Activated T-cell treated with anti-CD3 and anti-CD28 coated beads, Interleukin-2, amount 50 U/mL, for 4 hours (primary cell): ENCODE measurements at regions not wholly inside any gene's neighbourhood (a gene's known extent, or its start where the extent isn't known, plus 50 kb on each side); places are given as distances from the start of the nearest gene placed in this dataset.

Source experiments
- ATAC-seq, 2 donors: fragments of 200-7000 bp; cut with Tn5 transposase; one replicate each; pipeline ENCODE4 v1.10.0; 2021
- DNase-seq: peaks from one replicate; pipeline ENCODE4 v3.0.0-alpha.2; 2020
- H3K27me3 Mint-ChIP-seq: one replicate; pipeline ENCODE4 v1.8.0; 2021; ENCODE audit warnings: low read depth, mixed read lengths
- H3K36me3 Mint-ChIP-seq: one replicate; pipeline ENCODE4 v1.8.0; 2022; ENCODE audit warnings: mixed read lengths; ENCODE audit not compliant: insufficient read depth
- H3K4me1 Mint-ChIP-seq: one replicate; pipeline ENCODE4 v1.8.0; 2021; ENCODE audit warnings: low read depth, mixed read lengths
- H3K4me3 Mint-ChIP-seq: one replicate; pipeline ENCODE4 v1.8.0; 2021; ENCODE audit warnings: mild to moderate bottlenecking, moderate library complexity, mixed read lengths
- H3K9me3 Mint-ChIP-seq: one replicate; pipeline ENCODE4 v1.8.0; 2021; ENCODE audit warnings: mixed read lengths

DNA sequence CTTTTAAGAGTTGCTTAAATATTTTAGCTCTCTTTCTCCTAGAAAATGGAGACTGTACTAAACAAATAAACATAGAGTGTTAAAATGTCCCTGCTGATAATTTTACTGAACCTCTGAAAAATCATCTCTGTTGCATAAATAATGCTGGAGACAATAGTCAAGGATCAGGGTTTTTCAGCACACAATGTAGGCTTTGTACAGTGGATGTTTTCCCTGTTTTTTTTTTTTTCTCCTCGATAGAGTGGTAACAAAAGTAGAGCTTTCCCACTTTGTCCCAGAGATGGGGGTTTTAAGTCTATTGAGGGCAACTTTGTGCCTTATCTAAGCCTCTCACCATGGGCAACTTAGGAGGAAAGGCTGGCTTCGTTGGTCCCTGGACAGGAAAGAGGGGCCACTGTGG, 222.6 kb upstream of the HDDC2 start:
- Mint-ChIP-seq H3K36me3 (no peaks in the 10 kb centered on the region), H3K4me3 (no peak overlapping the region), H3K27me3 (peaks cover 43% of the 10 kb centered on the region), H3K4me1 (no peaks in the 10 kb centered on the region), H3K9me3 (no peaks in the 10 kb centered on the region)
- DNase-seq (no peak), ATAC-seq (no peak)

DNA sequence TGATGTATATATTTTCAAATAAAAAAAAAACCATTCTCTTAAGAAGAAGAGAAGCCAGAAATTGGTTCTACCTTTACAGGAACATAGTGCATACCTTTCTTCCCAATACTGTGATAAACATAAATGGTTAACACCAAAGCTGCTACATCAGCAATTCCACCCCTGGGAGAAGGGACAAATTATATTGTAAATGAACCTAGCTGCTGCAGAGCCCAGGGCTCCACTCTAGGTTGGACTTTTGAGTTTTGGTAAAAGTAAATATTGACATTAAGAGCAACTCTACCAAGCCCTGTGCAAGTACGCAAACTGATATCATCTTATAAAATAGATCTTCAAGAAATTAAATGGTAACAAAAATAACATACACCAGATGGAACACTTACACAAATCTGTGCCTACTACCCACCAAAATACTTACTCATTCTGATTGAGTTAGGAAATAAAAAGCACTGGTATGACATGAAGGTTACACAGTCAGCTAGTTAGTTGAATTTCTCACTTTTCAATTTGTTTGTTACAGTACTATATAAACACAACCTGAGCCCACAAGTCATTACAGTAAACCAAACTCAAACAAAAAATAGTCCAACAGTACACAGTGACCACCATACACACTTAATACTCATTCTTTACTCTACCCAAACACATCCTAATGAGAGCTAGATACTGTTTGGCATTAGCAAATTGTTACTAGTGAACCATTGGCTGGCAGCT, 223.3 kb upstream of the HEY2 start:
- ATAC-seq (no peak), DNase-seq (no peak)
- Mint-ChIP-seq H3K4me1 (no peaks in the 10 kb centered on the region), H3K36me3 (no peaks in the 10 kb centered on the region), H3K9me3 (no peaks in the 10 kb centered on the region), H3K27me3 (peaks cover 39% of the 10 kb centered on the region), H3K4me3 (no peak overlapping the region)

DNA sequence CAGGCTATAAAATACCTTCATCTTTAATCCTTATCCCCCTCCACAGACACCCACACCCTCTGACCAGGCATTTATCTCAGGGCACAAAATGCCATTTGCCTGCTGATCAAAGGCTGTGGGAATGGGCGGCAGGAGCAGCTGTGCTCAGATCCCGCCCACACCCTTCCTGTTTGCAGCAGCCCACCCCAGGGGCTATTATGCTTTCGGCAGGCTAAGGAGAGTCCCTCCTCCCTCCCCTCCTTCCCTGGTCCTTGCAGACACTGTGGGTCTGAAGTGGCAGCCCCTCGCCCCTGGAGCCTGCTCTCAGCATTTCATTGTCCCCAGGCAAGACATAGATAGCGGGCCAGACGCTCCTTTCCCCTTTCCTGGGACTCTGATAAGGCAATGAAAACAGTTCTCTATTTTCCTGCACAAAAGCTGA, 220.8 kb upstream of the HEY2 start:
- Mint-ChIP-seq H3K9me3 (no peaks in the 10 kb centered on the region), H3K36me3 (no peaks in the 10 kb centered on the region), H3K27me3 (peaks cover 39% of the 10 kb centered on the region), H3K4me1 (no peaks in the 10 kb centered on the region), H3K4me3 (no peak overlapping the region)
- ATAC-seq (no peak), DNase-seq (no peak)

DNA sequence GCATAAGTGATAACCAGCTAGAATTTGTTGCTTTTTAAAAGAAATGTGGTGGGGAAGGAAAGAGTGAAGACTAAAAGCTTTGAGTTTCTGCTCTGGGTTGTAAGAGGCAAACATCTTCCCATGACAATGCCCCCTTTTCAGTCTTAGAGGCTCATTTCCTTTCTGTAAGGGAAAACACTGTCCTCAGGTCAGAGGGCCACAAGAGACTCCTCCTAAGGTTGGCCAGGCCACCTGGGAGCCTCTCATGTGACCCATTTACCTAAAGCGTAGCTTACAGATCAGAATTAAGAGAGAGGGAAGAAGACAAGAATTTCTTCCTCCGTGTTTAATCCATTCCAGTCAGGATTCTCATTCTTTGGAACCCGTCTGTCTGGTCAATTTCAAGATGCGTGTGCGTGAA, 220.4 kb upstream of the HEY2 start:
- Mint-ChIP-seq H3K4me1 (no peaks in the 10 kb centered on the region), H3K9me3 (no peaks in the 10 kb centered on the region), H3K27me3 (peaks cover 42% of the 10 kb centered on the region), H3K4me3 (no peak overlapping the region), H3K36me3 (no peaks in the 10 kb centered on the region)
- no peak for ATAC-seq
- no peak for DNase-seq

DNA sequence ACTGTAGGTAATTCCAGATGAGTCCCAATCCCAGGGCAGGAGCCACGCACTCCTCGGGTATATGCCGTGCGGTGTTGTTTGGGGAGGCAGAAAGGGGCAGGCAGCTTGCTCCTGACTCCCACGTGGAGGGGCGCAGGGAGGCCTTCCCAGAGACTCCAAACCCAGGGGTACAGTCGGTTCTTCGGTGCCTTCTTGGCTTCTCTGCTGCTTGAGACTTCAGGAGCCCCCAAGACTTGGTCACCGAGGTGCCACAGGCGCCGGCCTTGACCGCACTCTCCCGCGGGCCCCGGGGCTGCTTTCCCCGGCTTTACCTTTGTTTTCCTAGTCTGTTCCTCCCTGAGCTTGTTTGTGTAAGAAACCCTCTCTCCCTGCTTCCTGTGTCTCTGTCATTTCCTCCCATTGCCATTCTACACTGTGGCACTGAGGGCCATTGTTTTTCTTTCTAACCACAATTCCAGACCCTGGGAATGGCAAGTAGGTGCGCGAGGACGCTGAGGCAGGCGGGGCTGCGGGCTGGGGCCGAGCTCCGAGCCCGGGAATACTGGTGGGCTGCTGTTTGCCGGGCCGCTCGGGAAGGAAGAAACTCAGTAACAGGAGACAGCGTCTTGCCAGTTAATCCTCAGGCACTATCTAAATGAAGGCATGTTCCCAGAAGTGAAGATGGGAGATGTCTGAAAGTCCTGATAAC, 215.6 kb upstream of the HEY2 start:
- H3K27me3 Mint-ChIP-seq: peaks cover 55% of the 10 kb centered on the region

DNA sequence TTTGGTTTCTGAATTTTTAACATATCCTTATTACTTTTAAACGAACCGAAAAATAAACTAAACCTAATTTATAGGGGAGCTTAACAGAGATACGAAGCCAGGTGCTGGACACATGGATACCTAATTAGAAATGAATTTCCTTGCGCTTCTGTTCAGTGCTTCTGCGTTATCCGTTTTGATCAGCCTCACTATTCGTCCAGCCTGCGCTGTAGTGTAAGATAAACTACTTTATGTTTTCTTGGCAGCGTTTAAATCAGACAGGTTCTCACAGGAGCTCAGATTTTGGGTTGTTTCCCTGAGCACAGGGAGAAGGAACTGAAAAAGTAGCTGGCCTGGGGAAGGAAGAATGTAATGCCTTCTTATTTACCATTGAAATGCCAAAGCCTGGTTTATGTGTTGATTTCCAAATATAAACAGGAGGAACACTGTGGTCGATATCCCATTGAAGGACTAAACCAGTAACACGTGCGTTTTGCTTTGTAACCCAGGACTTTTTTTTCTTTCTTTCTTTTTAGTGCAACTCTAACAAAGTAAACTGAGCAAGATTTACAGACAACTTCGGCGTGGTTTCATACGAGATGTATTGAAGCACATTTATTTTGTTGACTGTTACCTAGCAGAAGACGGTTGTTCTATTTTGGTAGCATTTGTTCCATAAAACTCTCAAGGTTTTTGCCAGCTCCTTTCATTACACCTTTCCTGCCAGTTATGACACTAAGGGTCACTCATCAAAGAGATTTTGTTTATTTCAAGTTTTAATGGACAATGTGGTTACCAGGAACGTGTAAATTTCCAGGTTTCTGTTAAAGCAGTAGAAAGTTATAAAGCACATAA, 214.8 kb upstream of the HEY2 start:
- Mint-ChIP-seq H3K4me1 (no peaks in the 10 kb centered on the region), H3K4me3 (no peak overlapping the region), H3K27me3 (peaks cover 55% of the 10 kb centered on the region)

More for the DNA sequence above, 215.6 kb upstream of the HEY2 start:
- no peak for ATAC-seq
- H3K36me3 Mint-ChIP-seq: no peaks in the 10 kb centered on the region
- no peak for DNase-seq
- H3K4me1 Mint-ChIP-seq: no peaks in the 10 kb centered on the region
- no peaks in the 10 kb centered on the region for H3K9me3 Mint-ChIP-seq
- no peak overlapping the region for H3K4me3 Mint-ChIP-seq

DNA sequence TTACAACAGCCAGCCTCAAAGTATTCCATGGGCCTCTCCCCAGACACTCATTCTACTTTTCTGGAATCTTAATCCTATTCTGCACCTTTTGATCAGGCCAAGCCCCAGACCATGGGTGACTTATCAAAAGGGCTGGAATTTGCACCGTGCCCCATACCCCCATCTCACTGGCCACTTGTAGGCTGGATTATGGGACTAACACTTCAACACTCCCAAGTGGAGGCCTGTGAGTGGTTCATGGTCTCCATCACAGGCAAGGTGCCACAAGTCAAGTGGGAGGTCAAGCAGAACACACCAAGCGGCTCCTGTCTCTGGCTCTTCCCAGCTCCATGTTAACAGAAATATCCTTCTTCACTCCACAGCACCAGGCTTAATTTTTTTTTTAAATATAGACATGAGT, 212.3 kb upstream of the HEY2 start:
- ATAC-seq (no peak), DNase-seq (no peak)
- Mint-ChIP-seq H3K27me3 (peaks cover 56% of the 10 kb centered on the region), H3K4me1 (no peaks in the 10 kb centered on the region), H3K36me3 (no peaks in the 10 kb centered on the region), H3K4me3 (no peak overlapping the region), H3K9me3 (no peaks in the 10 kb centered on the region)

More for the DNA sequence above, 214.8 kb upstream of the HEY2 start:
- DNase-seq (no peak), ATAC-seq (no peak)
- Mint-ChIP-seq H3K9me3 (no peaks in the 10 kb centered on the region), H3K36me3 (no peaks in the 10 kb centered on the region)

DNA sequence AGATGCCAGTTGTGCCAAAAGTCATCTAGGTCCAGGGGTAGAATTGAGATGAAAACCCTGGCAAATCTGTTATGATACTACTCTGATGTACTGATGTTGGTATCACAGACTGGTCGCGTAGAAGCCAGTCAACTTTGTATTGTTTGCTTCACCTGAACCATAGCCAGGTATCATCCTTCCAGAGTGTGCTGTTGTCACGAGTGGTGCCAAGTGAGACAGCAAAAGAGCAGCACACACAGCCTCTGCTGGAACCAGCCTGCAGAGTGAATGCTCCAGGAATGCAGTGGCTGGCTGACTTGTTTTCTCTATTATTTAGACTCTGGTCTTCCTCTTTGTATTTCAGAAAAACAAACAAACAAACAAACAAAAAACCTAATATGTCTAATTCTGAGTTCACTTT, 209.5 kb upstream of the HEY2 start:
- ATAC-seq (no peak), DNase-seq (no peak)
- Mint-ChIP-seq H3K27me3 (peaks cover 41% of the 10 kb centered on the region), H3K36me3 (no peaks in the 10 kb centered on the region), H3K4me1 (no peaks in the 10 kb centered on the region), H3K4me3 (no peak overlapping the region), H3K9me3 (no peaks in the 10 kb centered on the region)

DNA sequence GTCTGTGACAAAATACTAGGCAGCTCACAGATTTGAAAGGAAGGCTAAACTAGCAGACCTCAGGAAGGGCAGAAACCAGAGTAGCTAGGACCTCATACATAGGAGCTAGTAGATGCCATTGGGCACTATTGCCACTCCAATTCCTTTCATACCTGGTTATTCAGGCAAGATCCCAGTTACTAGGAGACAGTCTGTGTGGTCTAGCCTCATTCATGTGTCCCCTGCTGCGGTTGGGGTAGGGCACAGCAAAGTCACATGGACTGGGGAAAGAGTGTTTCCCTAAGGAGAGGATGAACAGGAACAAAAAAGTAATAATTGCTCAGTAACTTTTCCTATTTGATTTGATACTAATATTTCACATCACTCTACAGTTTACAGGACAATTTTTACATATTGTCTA, 204.6 kb upstream of the HEY2 start:
- no peaks in the 10 kb centered on the region for H3K9me3 Mint-ChIP-seq
- no peak overlapping the region for H3K4me3 Mint-ChIP-seq
- peaks cover 10% of the 10 kb centered on the region for H3K27me3 Mint-ChIP-seq
- ATAC-seq (no peak), DNase-seq (no peak)
- H3K4me1 Mint-ChIP-seq: no peaks in the 10 kb centered on the region
- H3K36me3 Mint-ChIP-seq: no peaks in the 10 kb centered on the region

DNA sequence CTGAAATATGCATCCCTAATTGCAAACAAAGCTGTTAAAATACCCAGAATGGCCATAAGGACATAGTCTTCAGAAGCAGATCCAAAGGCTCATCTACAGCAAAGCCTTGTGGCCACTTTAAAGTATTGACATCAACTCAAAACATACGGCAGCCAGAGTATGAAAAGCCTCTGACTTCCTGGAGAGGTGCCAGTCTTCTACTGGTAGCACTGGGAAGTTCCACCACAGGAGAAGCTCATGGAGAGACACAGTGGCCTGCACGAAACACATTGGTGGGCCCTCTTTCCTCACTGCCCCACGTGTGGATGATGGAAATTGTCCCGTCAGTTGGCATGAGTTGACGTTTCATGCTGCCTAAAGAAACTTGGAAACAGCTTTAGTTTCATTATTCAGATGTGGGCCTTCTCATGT, 202.6 kb upstream of the HEY2 start:
- DNase-seq (no peak), ATAC-seq (no peak)
- no peaks in the 10 kb centered on the region for H3K9me3 Mint-ChIP-seq
- no peaks in the 10 kb centered on the region for H3K4me1 Mint-ChIP-seq
- H3K4me3 Mint-ChIP-seq: no peak overlapping the region
- H3K27me3 Mint-ChIP-seq: peaks cover 10% of the 10 kb centered on the region
- H3K36me3 Mint-ChIP-seq: no peaks in the 10 kb centered on the region

DNA sequence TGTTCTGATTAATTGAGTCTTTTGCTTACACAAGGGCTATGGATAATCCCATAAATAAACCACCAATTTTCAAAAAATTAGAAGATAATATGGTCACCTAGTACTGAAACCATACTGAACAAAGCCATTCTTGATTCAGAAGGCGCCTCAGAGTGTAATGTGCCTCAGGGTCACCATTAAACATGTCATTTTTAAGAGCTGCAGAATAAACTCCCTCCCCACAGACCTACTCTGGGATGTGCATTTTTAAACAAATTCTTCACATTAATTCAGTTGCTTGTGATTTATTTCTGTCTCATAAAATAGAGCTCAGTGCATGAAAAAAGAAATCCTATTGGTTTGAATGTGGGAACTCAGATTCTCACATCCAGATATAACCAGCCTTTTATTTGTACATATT, 202.1 kb upstream of the HEY2 start:
- no peak for DNase-seq
- Mint-ChIP-seq H3K4me3 (no peak overlapping the region), H3K9me3 (no peaks in the 10 kb centered on the region), H3K27me3 (peaks cover 6% of the 10 kb centered on the region), H3K4me1 (no peaks in the 10 kb centered on the region), H3K36me3 (no peaks in the 10 kb centered on the region)
- no peak for ATAC-seq

DNA sequence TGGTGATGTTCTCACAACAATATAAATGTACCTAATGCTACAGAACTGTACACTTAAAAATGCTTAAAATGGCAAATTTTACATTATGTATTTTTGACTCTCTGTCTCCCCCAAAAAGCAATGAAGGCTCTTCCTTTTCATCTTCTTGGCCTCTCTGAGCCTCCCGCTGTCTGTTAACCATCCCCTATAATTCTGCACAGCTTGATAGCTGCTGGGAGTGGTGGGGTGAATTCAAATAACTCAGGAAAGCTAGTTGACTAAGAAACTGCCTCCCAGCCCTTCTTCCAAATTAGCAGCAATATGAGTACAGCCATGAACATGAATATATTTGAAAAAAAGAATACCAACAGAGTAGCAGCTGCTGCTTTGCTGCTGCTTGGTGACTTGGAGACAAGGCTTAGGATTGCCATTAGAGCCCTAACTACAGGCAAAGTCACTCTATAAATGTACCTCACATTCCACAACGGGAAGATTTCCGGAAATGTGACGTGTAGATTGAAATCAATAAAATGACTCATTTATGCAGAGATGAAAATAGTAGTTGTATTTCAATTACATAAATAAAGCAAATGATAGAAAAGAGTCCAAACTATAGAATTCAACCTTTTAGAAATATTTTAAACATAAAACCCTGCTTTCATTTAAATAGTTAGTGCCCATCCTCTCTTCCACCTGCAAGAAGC, 200.1 kb upstream of the HEY2 start:
- H3K4me3 Mint-ChIP-seq: no peak overlapping the region
- no peaks in the 10 kb centered on the region for H3K9me3 Mint-ChIP-seq
- no peak for ATAC-seq
- DNase-seq: no peak
- H3K36me3 Mint-ChIP-seq: no peaks in the 10 kb centered on the region
- no peaks in the 10 kb centered on the region for H3K4me1 Mint-ChIP-seq
- peaks cover 3% of the 10 kb centered on the region for H3K27me3 Mint-ChIP-seq

DNA sequence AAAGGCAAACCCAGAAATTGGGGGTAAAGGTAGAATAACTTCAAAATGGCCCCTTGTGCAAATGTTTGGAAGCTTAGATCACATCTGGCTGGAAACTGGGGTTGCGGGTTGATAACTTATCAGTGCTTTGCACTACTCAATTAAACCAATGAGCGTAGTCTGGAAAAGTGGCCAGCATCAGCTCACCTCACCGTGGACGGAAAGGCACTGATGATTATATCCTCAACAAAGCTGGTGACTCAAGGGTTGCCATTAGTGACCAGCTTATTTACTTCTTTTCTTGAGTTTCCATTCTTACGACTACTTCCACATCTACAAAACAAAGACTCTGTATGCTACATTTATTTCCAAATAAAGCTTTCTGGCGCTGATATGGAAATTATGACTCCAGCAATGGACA, 198.5 kb upstream of the HEY2 start:
- no peaks in the 10 kb centered on the region for H3K9me3 Mint-ChIP-seq
- no peak overlapping the region for H3K4me3 Mint-ChIP-seq
- DNase-seq: no peak
- ATAC-seq: no peak
- no peaks in the 10 kb centered on the region for H3K4me1 Mint-ChIP-seq
- H3K36me3 Mint-ChIP-seq: no peaks in the 10 kb centered on the region
- H3K27me3 Mint-ChIP-seq: peaks cover 3% of the 10 kb centered on the region

DNA sequence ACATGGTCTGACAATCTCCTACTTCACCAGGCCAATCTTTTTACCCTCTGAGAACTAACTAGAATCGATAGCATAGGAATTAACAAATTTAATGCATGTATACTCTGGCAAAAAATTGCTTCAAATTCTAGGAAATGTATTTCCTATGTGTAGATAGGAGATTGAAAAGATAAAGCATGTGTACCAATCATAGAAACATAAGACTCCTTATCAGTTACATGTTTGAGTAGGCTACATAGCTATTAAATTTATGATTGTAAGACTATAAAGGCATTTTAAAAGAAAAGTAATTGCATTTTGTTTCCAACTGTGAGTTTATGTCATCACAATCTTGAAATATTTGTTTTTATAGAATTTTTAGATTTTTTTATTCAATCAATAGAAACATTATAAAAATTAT, 196.6 kb upstream of the HEY2 start:
- no peaks in the 10 kb centered on the region for H3K4me1 Mint-ChIP-seq
- H3K27me3 Mint-ChIP-seq: peaks cover 3% of the 10 kb centered on the region
- ATAC-seq (no peak), DNase-seq (no peak)
- H3K36me3 Mint-ChIP-seq: no peaks in the 10 kb centered on the region
- H3K4me3 Mint-ChIP-seq: no peak overlapping the region
- H3K9me3 Mint-ChIP-seq: no peaks in the 10 kb centered on the region
